MM.1S (cell line): ENCODE measurements at regions not wholly inside any gene's neighbourhood (a gene's known extent, or its start where the extent isn't known, plus 50 kb on each side); places are given as distances from the start of the nearest gene placed in this dataset.

Experiments used
- DNase-seq: peaks from one replicate; pipeline ENCODE4 v3.0.0-alpha.2; 2015
- H2AFZ ChIP-seq: fragments of 300-600 bp; sonication (generic); 2 replicates; pipeline ENCODE4 v1.6.0; 2016; ENCODE audit warnings: antibody characterized with exemption, low read length
- H3F3A ChIP-seq: fragments of 300-600 bp; sonication (generic); 2 replicates; pipeline ENCODE4 v1.6.1; 2016; ENCODE audit warnings: mild to moderate bottlenecking, antibody characterized with exemption, low read length, moderate library complexity, mixed read lengths; ENCODE audit not compliant: insufficient read depth
- H3K27ac ChIP-seq: fragments of 300-600 bp; sonication (generic); 2 replicates; pipeline ENCODE4 v1.5.1; 2016; ENCODE audit warnings: mild to moderate bottlenecking, low read length
- H3K27me3 ChIP-seq: fragments of 300-600 bp; sonication (generic); replicated peaks from 2 replicates; pipeline ENCODE4 v1.6.0; 2016; ENCODE audit warnings: low read length; ENCODE audit not compliant: insufficient read depth
- H3K36me3 ChIP-seq: fragments of 300-600 bp; sonication (generic); replicated peaks from 2 replicates; pipeline ENCODE4 v1.6.1; 2016; ENCODE audit warnings: mild to moderate bottlenecking, low read length, mixed read lengths; ENCODE audit not compliant: insufficient read depth
- H3K4me1 ChIP-seq: fragments of 300-600 bp; sonication (generic); 2 replicates; pipeline ENCODE4 v1.6.1; 2016; ENCODE audit warnings: low read length, mixed read lengths
- H3K4me2 ChIP-seq: fragments of 300-600 bp; sonication (generic); 2 replicates; pipeline ENCODE4 v1.6.0; 2016; ENCODE audit warnings: low read depth, low read length
- H3K4me3 ChIP-seq: fragments of 300-600 bp; sonication (generic); 2 replicates; pipeline ENCODE4 v1.5.1; 2016; ENCODE audit warnings: low read length, mixed read lengths
- H3K79me2 ChIP-seq: fragments of 300-600 bp; sonication (generic); 2 replicates; pipeline ENCODE4 v1.6.1; 2016; ENCODE audit warnings: mixed run types, low read length, mixed read lengths
- H3K9ac ChIP-seq: fragments of 300-600 bp; sonication (generic); 2 replicates; pipeline ENCODE4 v1.6.1; 2016; ENCODE audit warnings: low read length, mixed read lengths
- H3K9me2 ChIP-seq: fragments of 300-600 bp; sonication (generic); replicated peaks from 2 replicates; pipeline ENCODE4 v1.6.1; 2016; ENCODE audit warnings: mild to moderate bottlenecking, low read length, mixed read lengths; ENCODE audit not compliant: insufficient read depth
- H3K9me3 ChIP-seq: fragments of 300-600 bp; sonication (generic); replicated peaks from 2 replicates; pipeline ENCODE4 v1.6.1; 2016; ENCODE audit warnings: mild to moderate bottlenecking, low read length, mixed read lengths; ENCODE audit not compliant: insufficient read depth
- H4K20me1 ChIP-seq: fragments of 300-600 bp; sonication (generic); 2 replicates; pipeline ENCODE4 v1.6.1; 2016; ENCODE audit warnings: mild to moderate bottlenecking, low read length, moderate library complexity, mixed read lengths; ENCODE audit not compliant: insufficient read depth
- EZH2 ChIP-seq: fragments of 300-600 bp; sonication (generic); optimal IDR thresholded peaks from 2 replicates; pipeline ENCODE3; 2017; ENCODE audit warnings: low read depth, mild to moderate bottlenecking, antibody characterized with exemption, low read length, mixed read lengths
- EZH2phosphoT487 ChIP-seq: fragments of 300-600 bp; sonication (generic); IDR thresholded peaks from 2 replicates; pipeline ENCODE4 v1.6.1; 2018; ENCODE audit warnings: antibody characterized with exemption, low read length
- TF ChIP-seq, protein P1 (sequence below): fragments of 300-600 bp; sonication (generic); IDR thresholded peaks from 2 replicates; pipeline ENCODE4 v1.5.1; 2016; ENCODE audit warnings: antibody characterized with exemption, low read length, mixed read lengths

DNA sequence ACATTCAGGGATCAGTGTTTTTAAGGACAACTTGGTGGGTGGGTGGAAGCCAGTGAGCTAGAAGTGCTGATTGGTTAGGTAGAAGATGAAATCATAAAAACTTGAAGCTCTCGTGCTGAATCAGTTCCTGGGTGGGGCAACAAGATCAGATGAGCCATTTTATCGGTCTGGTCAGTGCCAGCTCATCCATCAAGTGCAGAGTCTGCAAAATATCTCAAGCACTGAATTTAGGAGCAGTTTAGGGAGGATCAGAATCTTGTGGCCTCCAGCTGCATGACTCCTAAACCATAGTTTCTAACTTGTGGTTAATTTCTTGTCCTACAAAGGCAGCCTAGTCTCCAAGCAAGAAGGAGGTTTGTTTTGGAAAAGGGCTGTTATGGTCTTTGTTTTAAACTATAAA lies 166.4 kb downstream of the FAM170A start:
- Histone ChIP-seq H3K27ac (no peak overlapping the region), H3K4me3 (no peak overlapping the region), H3K4me1 (no peaks in the 10 kb centered on the region), H3K4me2 (no peak overlapping the region), H3K79me2 (no peaks in the 10 kb centered on the region), H3K27me3 (no peaks in the 10 kb centered on the region), H4K20me1 (no peaks in the 10 kb centered on the region), H3K36me3 (no peaks in the 10 kb centered on the region), H2AFZ (no peak overlapping the region), H3F3A (no peaks in the 10 kb centered on the region), H3K9ac (no peak overlapping the region), H3K9me2 (no peaks in the 10 kb centered on the region), H3K9me3 (no peaks in the 10 kb centered on the region)
- no peak for DNase-seq
- TF ChIP-seq, protein P1, sequence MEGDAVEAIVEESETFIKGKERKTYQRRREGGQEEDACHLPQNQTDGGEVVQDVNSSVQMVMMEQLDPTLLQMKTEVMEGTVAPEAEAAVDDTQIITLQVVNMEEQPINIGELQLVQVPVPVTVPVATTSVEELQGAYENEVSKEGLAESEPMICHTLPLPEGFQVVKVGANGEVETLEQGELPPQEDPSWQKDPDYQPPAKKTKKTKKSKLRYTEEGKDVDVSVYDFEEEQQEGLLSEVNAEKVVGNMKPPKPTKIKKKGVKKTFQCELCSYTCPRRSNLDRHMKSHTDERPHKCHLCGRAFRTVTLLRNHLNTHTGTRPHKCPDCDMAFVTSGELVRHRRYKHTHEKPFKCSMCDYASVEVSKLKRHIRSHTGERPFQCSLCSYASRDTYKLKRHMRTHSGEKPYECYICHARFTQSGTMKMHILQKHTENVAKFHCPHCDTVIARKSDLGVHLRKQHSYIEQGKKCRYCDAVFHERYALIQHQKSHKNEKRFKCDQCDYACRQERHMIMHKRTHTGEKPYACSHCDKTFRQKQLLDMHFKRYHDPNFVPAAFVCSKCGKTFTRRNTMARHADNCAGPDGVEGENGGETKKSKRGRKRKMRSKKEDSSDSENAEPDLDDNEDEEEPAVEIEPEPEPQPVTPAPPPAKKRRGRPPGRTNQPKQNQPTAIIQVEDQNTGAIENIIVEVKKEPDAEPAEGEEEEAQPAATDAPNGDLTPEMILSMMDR, result no peak
- TF ChIP-seq EZH2 (no peak), EZH2phosphoT487 (no peak)

GRCh38 chr5:119801570-119801969 lies 172.2 kb downstream of the FAM170A start:
- no peak for TF ChIP-seq EZH2
- no peak for TF ChIP-seq EZH2phosphoT487
- TF ChIP-seq, protein P1, result no peak
- no peaks in the 10 kb centered on the region for H3K36me3 ChIP-seq

DNA sequence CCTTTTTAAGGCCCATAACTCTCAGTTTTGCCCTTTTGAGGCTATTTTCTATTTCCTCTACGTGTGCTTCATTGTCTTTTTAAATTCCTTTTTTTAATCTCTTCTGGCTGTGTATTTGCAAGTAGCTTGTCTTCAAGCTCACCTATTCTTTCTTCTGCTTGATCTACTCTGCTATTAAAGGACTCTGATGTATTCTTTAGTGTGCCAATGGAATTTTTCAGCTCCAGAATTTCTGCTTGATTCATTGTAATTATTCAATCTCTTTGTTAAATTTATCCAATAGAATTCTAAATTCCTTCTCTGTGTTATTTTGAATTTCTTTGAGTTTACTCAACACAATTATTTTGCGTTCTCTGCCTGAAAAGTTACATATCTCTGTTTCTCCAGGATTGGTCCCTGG lies 178.7 kb downstream of the FAM170A start:
- H3K9ac ChIP-seq, result no peak overlapping the region
- no peak overlapping the region for H2AFZ ChIP-seq
- no peak overlapping the region for H3K4me3 ChIP-seq
- H3K4me1 ChIP-seq, result no peaks in the 10 kb centered on the region
- H3K79me2 ChIP-seq, result no peaks in the 10 kb centered on the region
- H3K4me2 ChIP-seq, result no peak overlapping the region
- no peaks in the 10 kb centered on the region for H3K27me3 ChIP-seq
- no peaks in the 10 kb centered on the region for H3K36me3 ChIP-seq
- no peaks in the 10 kb centered on the region for H3F3A ChIP-seq
- no peak for DNase-seq
- no peaks in the 10 kb centered on the region for H4K20me1 ChIP-seq
- no peaks in the 10 kb centered on the region for H3K9me2 ChIP-seq
- TF ChIP-seq EZH2, result no peak
- no peak for TF ChIP-seq EZH2phosphoT487
- TF ChIP-seq, protein P1, result no peak
- no peaks in the 10 kb centered on the region for H3K9me3 ChIP-seq
- no peak overlapping the region for H3K27ac ChIP-seq

More at GRCh38 chr5:119801570-119801969, 172.2 kb downstream of the FAM170A start:
- Histone ChIP-seq H3K27me3 (no peaks in the 10 kb centered on the region), H3K27ac (no peak overlapping the region), H3K9me2 (no peaks in the 10 kb centered on the region), H3K4me2 (no peak overlapping the region), H3K9me3 (no peaks in the 10 kb centered on the region), H4K20me1 (no peaks in the 10 kb centered on the region), H2AFZ (no peak overlapping the region), H3K9ac (no peak overlapping the region), H3K79me2 (no peaks in the 10 kb centered on the region), H3F3A (no peaks in the 10 kb centered on the region), H3K4me1 (no peaks in the 10 kb centered on the region), H3K4me3 (no peak overlapping the region)
- no peak for DNase-seq
